ENCODE measurements at regions not wholly inside any gene's neighbourhood (a gene's known extent, or its start where the extent isn't known, plus 50 kb on each side); places are given as distances from the start of the nearest gene placed in this dataset.

DNA sequence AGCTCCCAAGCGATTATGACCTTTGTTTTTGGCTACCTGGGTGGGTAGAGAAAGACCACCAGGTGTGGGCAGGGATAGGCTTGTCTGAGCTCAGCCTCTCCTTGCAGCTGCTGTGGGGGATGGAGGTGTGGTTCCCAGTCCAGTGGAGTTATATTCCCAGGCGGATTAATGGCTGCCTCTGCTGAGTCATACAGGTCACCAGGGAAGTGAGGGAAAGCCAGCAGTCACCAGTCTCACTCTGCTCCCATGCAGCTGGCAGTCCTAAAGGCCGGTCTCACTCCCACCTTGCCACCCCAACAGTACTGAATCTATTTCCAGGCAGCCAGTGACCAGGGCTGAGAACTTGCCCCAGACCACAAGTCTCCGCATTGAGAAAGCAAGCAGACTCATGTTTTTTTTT lies 399.2 kb downstream of the VRK1 start:
- WGBS, 2 donors, result 77 to 84% methylated on average over 3 to 4 of the region's 4 CpGs
- Histone ChIP-seq H3K4me3 (no peak overlapping the region), H3K27ac (no peak overlapping the region), H3K27me3 (no peaks in the 10 kb centered on the region), H3K4me1 (no peaks in the 10 kb centered on the region), H3K9me3 (peaks cover 0 to 20% (median 0%) of the 10 kb centered on the region in 4 donors), H3K36me3 (no peaks in the 10 kb centered on the region)
- no peak for DNase-seq (ENCODE audit: low spot score in 2 of 2)
- no peak for TF ChIP-seq POLR2A (IDR thresholded peaks at IDR 0.05)
- TF ChIP-seq EP300 (IDR thresholded peaks at IDR 0.05), result no peak
- TF ChIP-seq CTCF (IDR thresholded peaks at IDR 0.05), result no peak

- Histone ChIP-seq H3K9me3 (peaks cover 0 to 20% (median 0%) of the 10 kb centered on the region in 4 donors), H3K27ac (no peak overlapping the region), H3K4me1 (no peaks in the 10 kb centered on the region), H3K36me3 (no peaks in the 10 kb centered on the region), H3K27me3 (no peaks in the 10 kb centered on the region), H3K4me3 (no peak overlapping the region)
- no peak for DNase-seq (ENCODE audit: low spot score in 2 of 2)
- TF ChIP-seq POLR2A (IDR thresholded peaks at IDR 0.05), result no peak
- no peak for TF ChIP-seq CTCF (IDR thresholded peaks at IDR 0.05)
- no peak for TF ChIP-seq EP300 (IDR thresholded peaks at IDR 0.05)
These were observed 401.6 kb downstream of the VRK1 start for GRCh38 chr14:97198813-97199212.

DNA sequence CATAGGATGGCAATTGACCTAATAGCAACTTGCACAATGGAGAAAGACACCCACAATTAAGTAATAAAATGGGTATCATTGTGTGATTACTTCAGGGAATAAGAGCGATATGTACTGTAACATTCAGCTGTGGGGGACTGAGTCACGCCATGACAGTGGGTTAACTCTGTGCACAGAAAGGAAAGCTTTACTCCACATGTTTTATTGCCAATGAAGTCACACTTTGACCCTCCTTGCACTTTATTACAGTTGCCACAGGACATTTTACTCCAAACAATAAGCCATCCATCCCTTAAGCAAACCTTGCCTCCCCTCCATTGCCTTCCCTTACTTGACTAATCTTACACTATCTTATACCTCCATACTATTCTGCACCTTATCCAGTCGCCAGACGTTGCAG lies 403.1 kb downstream of the VRK1 start:
- H3K9me3 ChIP-seq, result peaks cover 0 to 12% (median 0%) of the 10 kb centered on the region in 4 donors
- no peaks in the 10 kb centered on the region for H3K27me3 ChIP-seq
- H3K4me3 ChIP-seq, result no peak overlapping the region
- TF ChIP-seq POLR2A (IDR thresholded peaks at IDR 0.05), result no peak
- no peak for TF ChIP-seq CTCF (IDR thresholded peaks at IDR 0.05)
- no peak for TF ChIP-seq EP300 (IDR thresholded peaks at IDR 0.05)
- no peaks in the 10 kb centered on the region for H3K4me1 ChIP-seq
- DNase-seq (ENCODE audit: low spot score in 2 of 2), result no peak
- H3K36me3 ChIP-seq, result no peaks in the 10 kb centered on the region
- 71 to 76% methylated on average over 4 of the region's 4 CpGs for WGBS, 2 donors
- no peak overlapping the region for H3K27ac ChIP-seq

DNA sequence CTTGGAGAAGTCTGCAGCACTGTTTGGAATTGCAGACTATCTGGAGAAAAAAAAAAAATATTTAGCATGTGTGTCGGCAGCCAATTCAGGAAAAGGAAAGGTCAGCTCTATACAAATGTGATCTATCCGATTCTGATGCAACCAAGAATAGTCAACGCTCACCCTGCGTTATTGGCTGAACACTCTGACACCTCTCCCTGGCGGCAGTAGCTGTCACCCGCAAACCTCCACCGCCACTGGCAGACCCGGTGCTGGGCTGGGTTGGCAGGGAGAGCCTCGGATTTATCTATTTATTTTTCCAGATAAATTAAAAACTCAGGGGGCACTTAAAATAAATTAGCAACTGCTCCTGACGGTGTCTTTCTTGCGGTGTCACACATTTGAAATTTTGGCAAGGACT lies 409.7 kb downstream of the VRK1 start:
- H3K9me3 ChIP-seq, result no peaks in the 10 kb centered on the region
- no peaks in the 10 kb centered on the region for H3K27me3 ChIP-seq
- DNase-seq (ENCODE audit: low spot score in 2 of 2), result no peak
- WGBS, 2 donors, result 81 to 84% methylated on average over 11 of the region's 11 CpGs
- H3K36me3 ChIP-seq, result no peaks in the 10 kb centered on the region
- H3K4me3 ChIP-seq, result no peak overlapping the region
- H3K4me1 ChIP-seq, result no peaks in the 10 kb centered on the region
- no peak overlapping the region for H3K27ac ChIP-seq
- TF ChIP-seq CTCF (IDR thresholded peaks at IDR 0.05) (no peak), POLR2A (IDR thresholded peaks at IDR 0.05) (no peak)

DNA sequence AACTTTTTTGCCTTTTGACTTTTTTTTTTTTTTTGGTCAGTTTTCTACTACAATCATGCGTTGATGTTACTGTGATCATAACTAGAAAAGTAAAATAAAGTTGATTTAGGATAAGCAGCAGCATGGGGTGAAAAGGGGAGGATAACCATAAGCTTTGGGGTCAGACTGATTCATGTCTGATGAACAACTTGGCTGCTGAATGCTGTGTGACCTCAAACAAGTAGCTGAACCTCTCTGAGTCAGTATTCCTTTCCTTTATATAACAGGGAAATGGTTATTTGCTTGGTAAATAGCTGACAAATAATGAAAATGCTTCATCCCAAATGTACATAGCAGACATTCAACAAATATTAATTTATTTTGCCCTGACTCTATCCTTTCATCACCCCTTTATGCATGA lies 413.0 kb downstream of the VRK1 start:
- TF ChIP-seq POLR2A (IDR thresholded peaks at IDR 0.05), result no peak
- TF ChIP-seq CTCF (IDR thresholded peaks at IDR 0.05), result no peak
- no peak for TF ChIP-seq EP300 (IDR thresholded peaks at IDR 0.05)
- Histone ChIP-seq H3K4me3 (no peak overlapping the region), H3K4me1 (no peaks in the 10 kb centered on the region), H3K27ac (no peak overlapping the region), H3K36me3 (no peaks in the 10 kb centered on the region), H3K27me3 (no peaks in the 10 kb centered on the region), H3K9me3 (no peaks in the 10 kb centered on the region)
- no peak for DNase-seq (ENCODE audit: low spot score in 2 of 2)
- WGBS, 2 donors, result 93 to 95% methylated on average over 1 of the region's 1 CpG
